ENCODE measurements at regions not wholly inside any gene's neighbourhood (a gene's known extent, or its start where the extent isn't known, plus 50 kb on each side); places are given as distances from the start of the nearest gene placed in this dataset.
"Not testable (repeated sequence)": the region's sequence is repeated elsewhere in the genome, so short reads cannot be mapped to it uniquely, and the experiment has no call there.

GRCh38 chr12:9428856-9429255 is 178.9 kb downstream of the KLRB1 start:
- H3K4me3 Mint-ChIP-seq; H3K36me3 Mint-ChIP-seq (ENCODE audit: low read depth); H3K9me3 Mint-ChIP-seq: not testable (repeated sequence)

GRCh38 chr12:9425429-9425828 is 182.3 kb downstream of the KLRB1 start:
- H3K27me3 Mint-ChIP-seq (ENCODE audit: low read depth); H3K9me3 Mint-ChIP-seq; H3K36me3 Mint-ChIP-seq (ENCODE audit: low read depth); H3K4me3 Mint-ChIP-seq; H3K27ac Mint-ChIP-seq; H3K4me1 Mint-ChIP-seq (ENCODE audit: low read depth): not testable (repeated sequence)

More at GRCh38 chr12:9428856-9429255, 178.9 kb downstream of the KLRB1 start:
- H3K4me1 Mint-ChIP-seq (ENCODE audit: low read depth); H3K27me3 Mint-ChIP-seq (ENCODE audit: low read depth); H3K27ac Mint-ChIP-seq: not testable (repeated sequence)

- H3K36me3 Mint-ChIP-seq (ENCODE audit: low read depth); H3K4me3 Mint-ChIP-seq; H3K27ac Mint-ChIP-seq; H3K27me3 Mint-ChIP-seq (ENCODE audit: low read depth); H3K9me3 Mint-ChIP-seq; H3K4me1 Mint-ChIP-seq (ENCODE audit: low read depth): not testable (repeated sequence)
Observed at GRCh38 chr12:9424175-9424740, 183.5 kb downstream of the KLRB1 start.

DNA sequence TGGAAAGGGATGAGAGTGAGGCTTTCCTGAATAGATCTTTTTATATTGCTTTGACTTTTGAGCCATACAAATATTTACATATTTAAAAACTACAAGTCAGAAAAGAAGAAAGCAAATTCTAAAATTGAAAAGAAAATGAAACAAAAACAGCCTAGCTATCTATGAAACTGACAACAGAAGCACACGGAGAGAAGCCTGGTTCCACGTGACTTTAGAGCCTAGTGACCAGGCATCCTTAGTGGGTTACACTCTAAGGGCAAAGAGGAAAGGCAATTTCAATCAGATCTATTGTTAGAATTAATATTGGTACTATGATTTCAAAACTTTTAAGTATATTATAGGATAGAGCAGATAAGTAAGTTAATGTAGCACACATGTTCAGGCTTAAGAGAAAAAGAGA is 185.0 kb downstream of the KLRB1 start:
- H3K4me3 Mint-ChIP-seq; H3K27me3 Mint-ChIP-seq (ENCODE audit: low read depth); H3K9me3 Mint-ChIP-seq; H3K36me3 Mint-ChIP-seq (ENCODE audit: low read depth); H3K27ac Mint-ChIP-seq; H3K4me1 Mint-ChIP-seq (ENCODE audit: low read depth): not testable (repeated sequence)

- not testable (repeated sequence) for H3K4me3 Mint-ChIP-seq; H3K36me3 Mint-ChIP-seq (ENCODE audit: low read depth); H3K9me3 Mint-ChIP-seq; H3K4me1 Mint-ChIP-seq (ENCODE audit: low read depth); H3K27ac Mint-ChIP-seq; H3K27me3 Mint-ChIP-seq (ENCODE audit: low read depth)
Observed at GRCh38 chr12:9421520-9422086, 186.1 kb downstream of the KLRB1 start.

GRCh38 chr12:9420817-9421519 is 186.7 kb downstream of the KLRB1 start:
- H3K4me1 Mint-ChIP-seq (ENCODE audit: low read depth); H3K9me3 Mint-ChIP-seq; H3K4me3 Mint-ChIP-seq; H3K36me3 Mint-ChIP-seq (ENCODE audit: low read depth); H3K27ac Mint-ChIP-seq; H3K27me3 Mint-ChIP-seq (ENCODE audit: low read depth): not testable (repeated sequence)

DNA sequence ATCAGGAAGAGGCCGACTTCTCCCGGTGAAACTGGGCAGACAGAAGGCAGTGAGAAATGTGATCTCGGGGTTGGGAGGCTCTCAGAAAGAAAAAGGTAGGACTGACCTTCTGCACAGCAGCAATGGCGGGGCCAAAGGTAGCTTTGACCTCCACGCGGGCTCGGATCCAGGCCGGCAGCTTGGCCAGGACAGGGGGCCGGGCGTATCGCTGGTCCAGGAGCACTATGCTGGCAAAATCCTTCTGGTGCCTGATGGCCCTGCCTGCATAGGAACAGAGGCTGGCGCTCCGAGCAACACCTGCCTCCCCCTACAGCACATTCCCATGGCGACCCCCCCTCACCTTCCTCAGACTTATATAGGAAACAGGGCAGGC is 189.1 kb downstream of the KLRB1 start:
- not testable (repeated sequence) for H3K4me1 Mint-ChIP-seq (ENCODE audit: low read depth); H3K9me3 Mint-ChIP-seq; H3K36me3 Mint-ChIP-seq (ENCODE audit: low read depth); H3K27me3 Mint-ChIP-seq (ENCODE audit: low read depth); H3K4me3 Mint-ChIP-seq; H3K27ac Mint-ChIP-seq

DNA sequence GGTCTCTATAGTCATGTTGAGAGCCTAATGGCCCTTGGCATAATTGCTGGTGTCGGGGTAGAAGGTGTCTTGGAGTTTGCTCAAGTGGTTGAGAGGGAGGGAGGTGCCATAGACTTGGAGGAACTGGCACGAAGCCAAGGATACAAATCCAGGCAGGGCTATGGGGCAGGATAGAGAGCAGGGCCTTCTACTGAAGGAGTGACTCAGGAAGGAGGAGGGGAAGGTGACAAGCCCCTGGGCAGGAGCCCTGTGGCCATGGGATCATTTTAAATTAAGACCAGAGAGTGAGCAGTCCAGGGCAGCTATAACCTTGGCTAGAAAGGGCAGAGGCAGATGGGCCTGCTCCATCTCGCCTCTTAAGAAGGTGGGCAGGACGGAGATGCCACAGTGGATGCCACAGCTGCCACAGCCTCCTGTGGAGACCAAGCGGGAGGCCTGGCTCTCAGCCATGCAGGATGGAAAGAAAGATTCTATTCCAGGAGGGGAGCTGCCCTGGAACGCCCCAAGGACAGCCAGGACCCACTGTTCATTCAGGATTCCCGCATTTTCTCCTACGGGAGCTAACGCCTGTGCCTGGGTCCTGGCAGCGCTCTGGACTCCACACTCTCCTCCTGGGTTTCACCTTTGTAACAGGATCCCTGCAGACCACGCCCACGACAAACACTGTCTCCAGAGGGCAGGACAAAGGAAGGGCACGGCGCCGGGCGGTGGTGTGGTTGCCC is 189.6 kb downstream of the KLRB1 start:
- not testable (repeated sequence) for H3K27ac Mint-ChIP-seq; H3K4me3 Mint-ChIP-seq; H3K27me3 Mint-ChIP-seq (ENCODE audit: low read depth); H3K36me3 Mint-ChIP-seq (ENCODE audit: low read depth); H3K4me1 Mint-ChIP-seq (ENCODE audit: low read depth); H3K9me3 Mint-ChIP-seq

GRCh38 chr12:9417341-9417740 is 190.4 kb downstream of the KLRB1 start:
- not testable (repeated sequence) for H3K4me1 Mint-ChIP-seq (ENCODE audit: low read depth); H3K9me3 Mint-ChIP-seq; H3K27ac Mint-ChIP-seq; H3K4me3 Mint-ChIP-seq; H3K27me3 Mint-ChIP-seq (ENCODE audit: low read depth); H3K36me3 Mint-ChIP-seq (ENCODE audit: low read depth)

DNA sequence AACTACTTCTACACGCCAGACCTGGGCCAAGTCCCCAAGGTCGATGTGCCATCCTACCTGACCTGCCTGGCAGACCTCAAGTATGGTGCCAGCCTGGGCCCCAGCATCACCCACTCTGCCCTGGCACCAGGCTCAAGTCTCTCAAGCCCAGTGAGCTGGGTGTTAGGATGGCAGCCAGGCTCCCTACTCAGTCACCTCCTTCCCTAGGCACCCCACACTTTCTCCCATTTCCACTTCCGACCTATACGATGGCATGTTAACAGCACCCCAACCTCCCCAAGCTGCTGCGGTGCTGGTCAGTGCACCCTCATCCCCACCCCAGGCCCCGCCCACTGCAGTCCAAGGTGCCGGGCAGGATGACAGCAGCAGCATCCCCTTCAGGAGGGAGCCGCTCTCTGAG is 191.4 kb downstream of the KLRB1 start:
- not testable (repeated sequence) for H3K4me1 Mint-ChIP-seq (ENCODE audit: low read depth); H3K27ac Mint-ChIP-seq; H3K27me3 Mint-ChIP-seq (ENCODE audit: low read depth); H3K4me3 Mint-ChIP-seq; H3K36me3 Mint-ChIP-seq (ENCODE audit: low read depth); H3K9me3 Mint-ChIP-seq

GRCh38 chr12:9415898-9416297 is 191.8 kb downstream of the KLRB1 start:
- not testable (repeated sequence) for H3K27ac Mint-ChIP-seq; H3K27me3 Mint-ChIP-seq (ENCODE audit: low read depth)

GRCh38 chr12:9413862-9414261 is 193.9 kb downstream of the KLRB1 start:
- H3K36me3 Mint-ChIP-seq (ENCODE audit: low read depth); H3K4me3 Mint-ChIP-seq; H3K4me1 Mint-ChIP-seq (ENCODE audit: low read depth); H3K9me3 Mint-ChIP-seq; H3K27ac Mint-ChIP-seq; H3K27me3 Mint-ChIP-seq (ENCODE audit: low read depth): not testable (repeated sequence)

More at GRCh38 chr12:9415898-9416297, 191.8 kb downstream of the KLRB1 start:
- H3K36me3 Mint-ChIP-seq (ENCODE audit: low read depth); H3K4me1 Mint-ChIP-seq (ENCODE audit: low read depth); H3K4me3 Mint-ChIP-seq; H3K9me3 Mint-ChIP-seq: not testable (repeated sequence)

DNA sequence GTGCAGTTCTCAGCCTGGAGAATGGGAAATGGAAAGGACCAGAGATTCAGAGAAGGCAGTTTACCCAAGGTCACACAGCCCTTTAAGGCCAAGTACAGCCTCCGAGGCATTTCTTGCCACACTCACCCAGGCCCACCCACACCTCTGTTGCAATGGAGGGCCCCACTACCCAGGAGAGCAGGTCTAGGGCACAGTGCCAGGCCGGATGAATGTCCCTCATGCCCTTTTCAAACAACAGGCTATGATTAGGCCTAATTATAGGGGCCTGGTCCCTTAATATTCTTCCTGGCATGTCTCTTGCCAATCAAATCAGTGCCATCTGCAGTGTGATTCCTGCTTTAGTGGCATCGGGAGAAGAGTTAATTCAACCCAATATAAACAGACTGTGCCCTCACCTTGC is 195.3 kb downstream of the KLRB1 start:
- not testable (repeated sequence) for H3K36me3 Mint-ChIP-seq (ENCODE audit: low read depth); H3K27ac Mint-ChIP-seq; H3K4me1 Mint-ChIP-seq (ENCODE audit: low read depth); H3K27me3 Mint-ChIP-seq (ENCODE audit: low read depth); H3K9me3 Mint-ChIP-seq; H3K4me3 Mint-ChIP-seq

DNA sequence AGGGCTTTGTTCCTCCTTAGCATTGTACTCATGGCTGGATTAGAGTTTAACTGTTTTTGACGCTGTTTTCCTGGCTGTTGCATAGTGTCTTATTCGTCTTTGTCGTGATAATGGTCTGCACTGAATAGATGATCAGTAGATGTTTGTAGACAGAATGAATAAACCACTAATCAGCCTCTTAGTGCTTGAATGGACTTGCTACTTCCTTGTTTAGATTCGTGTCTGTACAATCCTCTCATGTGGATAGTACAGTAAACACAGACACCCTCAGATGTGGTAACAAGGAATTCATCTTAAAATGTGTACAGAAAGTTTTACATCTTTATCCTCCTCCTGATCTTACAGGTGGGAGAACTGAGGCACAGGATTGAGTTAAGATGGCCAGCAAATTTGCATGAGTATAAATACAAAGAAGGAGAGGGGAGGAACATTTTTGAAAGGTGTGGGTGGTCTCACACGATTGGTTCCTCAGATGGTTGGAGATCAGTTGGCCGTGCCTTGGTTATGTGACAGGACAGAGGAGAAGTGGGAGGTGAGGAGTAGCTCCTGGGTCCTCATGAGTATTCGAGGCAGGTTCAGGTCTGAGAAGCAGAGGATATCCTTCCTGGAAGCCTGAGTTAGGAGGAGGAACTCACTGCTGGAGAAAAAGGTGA is 196.0 kb downstream of the KLRB1 start:
- not testable (repeated sequence) for H3K4me1 Mint-ChIP-seq (ENCODE audit: low read depth); H3K27me3 Mint-ChIP-seq (ENCODE audit: low read depth); H3K9me3 Mint-ChIP-seq; H3K27ac Mint-ChIP-seq; H3K4me3 Mint-ChIP-seq; H3K36me3 Mint-ChIP-seq (ENCODE audit: low read depth)

DNA sequence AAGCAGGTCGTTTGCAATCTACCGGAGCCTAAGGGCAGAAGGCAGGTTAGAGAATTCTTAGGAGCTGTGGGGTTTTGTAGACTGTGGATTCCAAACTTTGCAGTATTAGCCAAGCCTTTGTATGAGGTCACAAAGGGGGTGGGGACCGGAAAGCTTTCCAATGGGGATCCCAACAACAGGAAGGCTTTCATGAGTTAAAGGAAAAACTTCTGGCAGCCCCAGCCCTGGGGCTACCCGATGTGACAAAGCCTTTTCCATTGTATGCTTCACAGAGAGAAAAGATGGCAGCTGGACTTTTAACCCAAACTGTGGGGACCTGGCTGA is 199.2 kb upstream of the PZP start:
- not testable (repeated sequence) for H3K9me3 Mint-ChIP-seq; H3K4me1 Mint-ChIP-seq (ENCODE audit: low read depth); H3K27me3 Mint-ChIP-seq (ENCODE audit: low read depth); H3K4me3 Mint-ChIP-seq; H3K27ac Mint-ChIP-seq; H3K36me3 Mint-ChIP-seq (ENCODE audit: low read depth)

Measured in T-helper 1 cell treated with Interleukin-12 subunit alpha and Interleukin-12 subunit beta and Interleukin-4 antibody, amounts not matched to agents 30 μg/mL and 1 μg/mL, for 36 hours (primary cell).